ENCODE measurements at regions not wholly inside any gene's neighbourhood (a gene's known extent, or its start where the extent isn't known, plus 50 kb on each side); places are given as distances from the start of the nearest gene placed in this dataset.

DNA sequence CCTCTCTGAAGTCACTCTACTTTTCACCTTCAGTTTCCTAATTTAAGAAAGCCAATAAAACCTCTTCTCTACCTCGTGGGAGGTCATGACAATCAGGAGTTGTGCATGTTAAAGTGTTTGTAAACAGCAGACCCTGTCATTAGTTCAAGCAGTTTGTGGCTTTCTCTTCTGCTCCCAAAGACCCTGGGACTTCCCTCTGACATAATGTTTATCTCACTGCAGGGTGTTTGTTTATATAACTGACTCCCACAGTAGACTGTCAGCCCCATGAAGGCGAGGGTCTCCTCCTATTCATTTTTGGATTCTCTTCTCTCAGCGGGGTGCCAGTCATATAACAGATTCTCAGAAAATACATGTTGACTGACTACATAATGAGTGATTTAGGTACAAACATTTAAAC, 360.0 kb upstream of the ZNF462 start:
- TF ChIP-seq CTCF (IDR thresholded peaks at IDR 0.05; ENCODE audit: control extremely low read depth, extremely low read depth): no peak
- 64 to 70% methylated on average over 3 of the region's 3 CpGs for WGBS, 2 donors
- H3K9me3 ChIP-seq (ENCODE audit: control insufficient read depth in 4 of 4, insufficient read depth in 3 of 4, low read length in 3 of 4): peaks cover 0 to 2% (median 0%) of the 10 kb centered on the region in 4 donors
- H3K9ac ChIP-seq (ENCODE audit: insufficient read depth in 1 of 2, low read length in 2 of 2): no peak overlapping the region
- H3K4me1 ChIP-seq (ENCODE audit: control insufficient read depth in 5 of 5, insufficient read depth in 5 of 5, low read length in 5 of 5): peaks cover 0 to 2% (median 0%) of the 10 kb centered on the region in 5 donors
- H3K27ac ChIP-seq (ENCODE audit: low read depth in 1 of 2, low read length in 1 of 2): no peak overlapping the region
- H3K4me3 ChIP-seq: no peak overlapping the region
- ATAC-seq (ENCODE audit: insufficient read depth, low FRiP score): no peak
- H3K36me3 ChIP-seq (ENCODE audit: control insufficient read depth in 4 of 4, insufficient read depth in 4 of 4, low read length in 4 of 4): no peaks in the 10 kb centered on the region
- DNase-seq: no peak
- no peaks in the 10 kb centered on the region for H3K27me3 ChIP-seq (ENCODE audit: control insufficient read depth in 3 of 3, insufficient read depth in 3 of 3, low read length in 2 of 3)

GRCh38 chr9:106503759-106504158, 359.2 kb upstream of the ZNF462 start:
- H3K4me3 ChIP-seq: no peak overlapping the region
- TF ChIP-seq CTCF (IDR thresholded peaks at IDR 0.05; ENCODE audit: control extremely low read depth, extremely low read depth): no peak
- WGBS, 2 donors: 94 to 95% methylated on average over 5 of the region's 5 CpGs
- no peaks in the 10 kb centered on the region for H3K36me3 ChIP-seq (ENCODE audit: control insufficient read depth in 4 of 4, insufficient read depth in 4 of 4, low read length in 4 of 4)
- H3K9me3 ChIP-seq (ENCODE audit: control insufficient read depth in 4 of 4, insufficient read depth in 3 of 4, low read length in 3 of 4): peaks cover 0 to 2% (median 0%) of the 10 kb centered on the region in 4 donors
- ATAC-seq (ENCODE audit: insufficient read depth, low FRiP score) (no peak), DNase-seq (no peak)
- no peaks in the 10 kb centered on the region for H3K27me3 ChIP-seq (ENCODE audit: control insufficient read depth in 3 of 3, insufficient read depth in 3 of 3, low read length in 2 of 3)
- no peak overlapping the region for H3K9ac ChIP-seq (ENCODE audit: insufficient read depth in 1 of 2, low read length in 2 of 2)
- peaks cover 0 to 2% (median 0%) of the 10 kb centered on the region in 5 donors for H3K4me1 ChIP-seq (ENCODE audit: control insufficient read depth in 5 of 5, insufficient read depth in 5 of 5, low read length in 5 of 5)
- no peak overlapping the region for H3K27ac ChIP-seq (ENCODE audit: low read depth in 1 of 2, low read length in 1 of 2)

DNA sequence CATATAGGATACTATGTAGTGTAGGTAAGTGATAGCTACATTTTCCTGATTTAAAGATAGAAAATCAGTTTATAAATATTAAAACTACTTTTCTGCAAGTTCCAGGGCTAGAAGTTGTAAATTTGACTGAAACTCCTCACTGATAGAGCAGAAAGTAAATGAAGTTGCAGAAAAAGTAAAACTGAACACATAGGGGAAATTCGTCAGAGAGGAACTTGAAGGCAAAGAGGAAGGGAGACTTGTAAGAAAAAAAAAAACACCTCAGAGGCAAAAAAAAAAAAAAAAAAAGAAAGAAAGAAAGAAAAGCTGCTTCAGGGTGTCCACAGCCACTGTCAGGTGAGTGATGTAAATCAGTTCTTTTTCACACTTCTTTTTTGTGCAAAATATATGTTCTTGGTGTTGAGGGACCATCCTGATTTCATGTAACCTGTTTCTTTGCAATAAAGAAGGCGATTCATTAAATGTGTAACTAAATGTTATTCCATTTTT, 336.2 kb upstream of the ZNF462 start:
- Histone ChIP-seq H3K9me3 (ENCODE audit: control insufficient read depth in 4 of 4, insufficient read depth in 3 of 4, low read length in 3 of 4) (no peaks in the 10 kb centered on the region), H3K36me3 (ENCODE audit: control insufficient read depth in 4 of 4, insufficient read depth in 4 of 4, low read length in 4 of 4) (no peaks in the 10 kb centered on the region), H3K4me3 (no peak overlapping the region), H3K27me3 (ENCODE audit: control insufficient read depth in 3 of 3, insufficient read depth in 3 of 3, low read length in 2 of 3) (no peaks in the 10 kb centered on the region), H3K27ac (ENCODE audit: low read depth in 1 of 2, low read length in 1 of 2) (no peak overlapping the region), H3K4me1 (ENCODE audit: control insufficient read depth in 5 of 5, insufficient read depth in 5 of 5, low read length in 5 of 5) (peaks cover 0 to 3% (median 0%) of the 10 kb centered on the region in 5 donors), H3K9ac (ENCODE audit: insufficient read depth in 1 of 2, low read length in 2 of 2) (no peak overlapping the region)
- 52 to 73% methylated on average over 2 of the region's 2 CpGs for WGBS, 2 donors
- DNase-seq (no peak), ATAC-seq (ENCODE audit: insufficient read depth, low FRiP score) (no peak)
- no peak for TF ChIP-seq CTCF (IDR thresholded peaks at IDR 0.05; ENCODE audit: control extremely low read depth, extremely low read depth)

GRCh38 chr9:106528158-106528557, 334.8 kb upstream of the ZNF462 start:
- DNase-seq (no peak), ATAC-seq (ENCODE audit: insufficient read depth, low FRiP score) (no peak)
- no peak overlapping the region for H3K4me3 ChIP-seq
- no peak overlapping the region for H3K27ac ChIP-seq (ENCODE audit: low read depth in 1 of 2, low read length in 1 of 2)
- H3K27me3 ChIP-seq (ENCODE audit: control insufficient read depth in 3 of 3, insufficient read depth in 3 of 3, low read length in 2 of 3): no peaks in the 10 kb centered on the region
- no peaks in the 10 kb centered on the region for H3K36me3 ChIP-seq (ENCODE audit: control insufficient read depth in 4 of 4, insufficient read depth in 4 of 4, low read length in 4 of 4)
- TF ChIP-seq CTCF (IDR thresholded peaks at IDR 0.05; ENCODE audit: control extremely low read depth, extremely low read depth): no peak
- peaks cover 0 to 3% (median 0%) of the 10 kb centered on the region in 5 donors for H3K4me1 ChIP-seq (ENCODE audit: control insufficient read depth in 5 of 5, insufficient read depth in 5 of 5, low read length in 5 of 5)
- WGBS, 2 donors: 74 to 91% methylated on average over 4 of the region's 4 CpGs
- H3K9ac ChIP-seq (ENCODE audit: insufficient read depth in 1 of 2, low read length in 2 of 2): no peak overlapping the region
- H3K9me3 ChIP-seq (ENCODE audit: control insufficient read depth in 4 of 4, insufficient read depth in 3 of 4, low read length in 3 of 4): no peaks in the 10 kb centered on the region
